NCI-H2107 treated with DMSO at 0.1 percent for 48 hours (cell line): ENCODE measurements at regions not wholly inside any gene's neighbourhood (a gene's known extent, or its start where the extent isn't known, plus 50 kb on each side); places are given as distances from the start of the nearest gene placed in this dataset.
"Not testable (repeated sequence)": the region's sequence is repeated elsewhere in the genome, so short reads cannot be mapped to it uniquely, and the experiment has no call there.

Experiments
- DNase-seq: peaks from one replicate; lab custom pipeline; 2025; ENCODE audit not compliant: unreplicated experiment; lab: John Stamatoyannopoulos, UW

DNA sequence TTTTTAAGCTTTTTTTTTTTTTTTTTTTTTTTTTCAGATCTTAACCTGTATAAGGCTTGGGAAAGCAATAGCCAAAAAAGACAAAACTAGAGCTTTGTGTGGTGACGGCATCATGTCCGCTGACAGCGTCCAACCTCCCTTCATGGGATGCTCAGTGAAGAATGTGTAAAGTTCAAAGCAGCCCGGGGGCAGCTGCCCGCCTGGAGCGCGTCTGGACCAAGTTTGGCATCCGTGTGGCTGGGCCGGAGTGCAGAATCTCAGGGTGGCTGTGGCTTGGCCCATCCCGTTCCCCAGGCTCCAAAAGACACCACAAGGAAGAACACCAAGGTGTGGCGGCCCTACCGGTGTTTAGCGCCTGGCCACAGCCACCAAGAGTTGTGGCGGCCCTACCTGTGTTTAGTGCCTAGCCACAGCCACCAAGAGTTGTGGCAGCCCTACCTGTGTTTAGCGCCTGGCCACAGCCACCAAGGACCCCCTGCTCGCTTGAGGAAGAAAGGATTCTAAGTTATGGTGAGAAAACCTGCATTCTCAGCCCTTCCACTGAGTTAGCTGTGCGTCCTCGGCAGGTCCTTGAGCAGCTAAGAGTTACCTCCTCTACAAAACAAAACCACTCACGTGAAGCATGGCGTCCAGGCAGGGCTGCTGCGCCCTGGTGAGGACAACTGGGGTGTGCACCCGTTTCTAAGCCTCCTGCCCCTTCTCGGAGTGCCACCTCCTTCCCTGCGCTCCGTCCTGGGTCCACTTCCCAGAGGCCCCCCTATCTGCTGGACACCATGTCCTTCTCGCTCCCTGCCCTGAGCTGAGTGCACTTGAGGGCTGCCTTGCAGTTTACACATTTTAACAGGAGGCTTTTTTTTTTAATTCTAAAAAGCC is 103.6 kb upstream of the SALL3 start:
- DNase-seq = no peak

DNA sequence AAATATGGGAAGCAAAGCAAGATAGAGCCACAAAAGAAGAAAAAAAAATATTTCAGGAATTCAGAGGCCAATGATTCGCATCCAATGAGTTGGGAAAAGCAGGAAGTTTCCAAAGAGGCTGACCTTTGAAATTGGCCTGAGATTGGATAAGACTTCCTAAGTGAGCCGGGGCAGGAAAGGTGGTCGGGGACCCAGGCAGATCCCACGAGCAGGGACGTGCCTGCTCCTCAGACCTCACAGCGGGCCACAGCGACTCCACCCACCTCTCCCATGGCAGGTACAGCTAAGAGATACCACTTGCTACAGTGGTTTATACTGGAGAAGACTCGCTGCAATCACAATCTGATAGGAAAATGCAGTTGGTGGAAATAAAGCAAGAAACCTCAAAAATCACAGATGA is 102.8 kb upstream of the SALL3 start:
- DNase-seq = no peak

DNA sequence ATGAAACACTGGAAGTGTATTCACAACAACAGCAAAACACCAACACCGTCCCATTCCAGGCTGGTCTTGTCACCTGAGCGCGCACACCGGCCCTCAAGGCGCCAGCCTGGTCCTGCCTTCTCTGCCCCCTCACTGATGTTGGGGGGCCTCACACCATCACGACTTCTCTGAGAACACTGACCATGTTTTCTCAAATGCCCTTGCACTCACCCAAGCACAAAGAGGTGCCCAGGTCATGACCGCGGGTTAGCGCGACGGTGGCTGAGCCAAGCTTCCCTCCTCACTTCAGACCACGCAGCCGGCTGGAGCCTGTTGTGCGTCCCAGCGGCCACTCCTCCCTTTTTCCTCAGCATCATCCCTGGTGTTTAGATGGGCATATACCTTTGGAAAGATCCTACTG is 101.3 kb upstream of the SALL3 start:
- DNase-seq = no peak

DNA sequence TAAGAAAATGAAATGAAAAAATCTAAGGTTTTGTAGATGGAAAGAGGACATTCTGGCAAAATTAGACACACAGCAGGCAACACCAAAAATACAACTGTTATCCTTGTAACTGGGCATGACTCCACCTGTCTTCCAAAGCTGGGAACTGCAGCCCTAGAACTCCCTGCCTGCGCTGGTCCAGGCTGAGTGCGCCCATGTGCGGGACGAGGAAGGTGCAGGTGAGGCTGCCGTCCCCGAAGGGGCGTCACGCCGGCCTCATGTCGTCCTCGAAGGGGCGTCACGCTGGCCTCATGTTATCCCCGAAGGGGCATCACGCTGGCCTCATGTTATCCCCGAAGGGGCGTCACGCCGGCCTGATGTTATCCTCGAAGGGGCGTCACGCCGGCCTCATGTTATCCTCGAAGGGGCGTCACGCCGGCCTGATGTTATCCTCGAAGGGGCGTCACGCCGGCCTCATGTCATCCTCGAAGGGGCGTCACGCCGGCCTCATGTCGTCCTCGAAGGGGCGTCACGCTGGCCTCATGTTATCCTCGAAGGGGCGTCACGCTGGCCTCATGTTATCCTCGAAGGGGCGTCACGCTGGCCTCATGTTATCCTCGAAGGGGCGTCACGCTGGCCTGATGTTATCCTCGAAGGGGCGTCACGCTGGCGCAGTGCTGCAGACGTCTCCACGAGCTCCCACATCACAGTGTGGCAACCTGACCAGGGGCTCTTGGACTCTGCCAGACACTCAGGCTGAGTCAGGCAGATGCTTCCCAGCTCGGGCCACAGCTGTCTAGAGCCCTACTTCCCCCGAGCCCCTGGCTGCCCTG is 100.3 kb upstream of the SALL3 start:
- DNase-seq = not testable (repeated sequence)

DNA sequence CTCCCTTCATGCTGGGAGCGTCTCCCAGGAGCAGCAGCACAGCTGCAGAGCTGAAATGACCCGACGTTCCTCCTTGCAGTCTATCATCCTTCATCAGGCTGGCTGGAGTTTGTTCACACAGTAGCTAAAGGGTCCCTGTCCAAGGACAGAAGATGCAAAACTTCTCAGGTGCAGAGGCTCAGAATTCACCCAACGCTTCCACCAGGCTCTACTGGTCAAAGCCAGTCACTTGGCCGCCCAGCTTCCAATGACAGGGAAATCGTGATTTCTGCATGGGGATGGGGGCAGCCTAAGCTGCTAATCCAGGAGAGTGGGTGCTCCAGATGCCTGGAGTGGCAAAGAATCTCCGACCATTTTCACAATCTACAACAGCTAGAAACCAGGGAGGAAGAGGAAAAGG is 97.0 kb upstream of the SALL3 start:
- no peak for DNase-seq

DNA sequence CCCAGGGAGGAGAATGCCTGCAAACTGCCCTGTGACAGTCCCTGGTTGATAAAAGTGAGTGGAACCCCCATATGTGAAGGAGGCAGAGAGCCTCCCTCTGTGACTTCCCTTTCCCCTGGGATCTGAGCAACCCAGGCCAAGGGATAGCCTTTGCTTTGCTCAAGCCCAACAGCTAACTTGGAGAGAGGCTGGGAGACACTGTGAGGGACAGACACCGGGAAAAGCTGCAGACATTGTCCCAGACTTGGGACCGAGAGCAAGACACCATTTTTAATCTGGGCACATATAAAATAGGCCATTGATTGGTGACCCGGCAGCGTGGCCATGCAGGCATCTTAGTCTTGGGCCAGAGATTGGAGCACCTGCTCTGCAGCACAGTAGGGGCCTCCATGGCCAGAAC is 96.1 kb upstream of the SALL3 start:
- no peak for DNase-seq

DNA sequence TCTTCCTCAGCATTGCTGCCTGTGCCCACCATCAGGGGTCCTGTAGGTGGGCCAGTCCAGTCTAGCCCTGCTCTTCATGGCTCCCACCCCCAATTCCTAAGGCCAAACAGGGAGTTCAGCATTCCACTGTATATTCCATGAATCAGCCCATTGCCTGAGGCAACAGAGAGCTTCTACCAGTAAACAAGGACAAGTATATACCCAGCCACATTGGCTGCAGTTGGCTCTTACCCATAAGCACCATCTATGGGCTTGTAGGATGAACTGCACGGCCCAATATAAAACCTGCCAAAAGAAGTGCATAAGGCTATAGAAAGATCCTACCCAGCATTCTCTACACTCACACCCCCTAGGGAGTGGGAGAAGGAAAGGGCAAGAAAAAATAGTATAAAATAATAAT is 95.1 kb upstream of the SALL3 start:
- no peak for DNase-seq

DNA sequence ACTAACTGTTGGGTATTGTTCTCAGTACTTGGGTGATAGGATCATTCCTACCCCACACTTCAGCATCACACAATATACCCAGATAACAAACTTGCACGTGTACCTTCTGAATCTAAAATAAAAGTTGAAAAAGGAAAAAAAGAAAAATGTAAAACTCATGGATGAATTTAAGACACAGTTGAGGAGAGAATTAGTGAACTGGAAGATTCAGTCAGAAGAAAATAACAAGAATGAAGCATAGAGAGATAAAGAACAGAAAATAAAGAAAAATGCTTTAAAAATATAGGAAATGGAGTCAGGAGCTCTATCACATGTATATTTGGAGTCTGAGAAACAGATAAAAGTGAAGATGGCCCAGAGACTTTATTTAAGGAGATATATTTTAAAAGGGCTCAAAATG is 90.4 kb upstream of the SALL3 start:
- DNase-seq = no peak

DNA sequence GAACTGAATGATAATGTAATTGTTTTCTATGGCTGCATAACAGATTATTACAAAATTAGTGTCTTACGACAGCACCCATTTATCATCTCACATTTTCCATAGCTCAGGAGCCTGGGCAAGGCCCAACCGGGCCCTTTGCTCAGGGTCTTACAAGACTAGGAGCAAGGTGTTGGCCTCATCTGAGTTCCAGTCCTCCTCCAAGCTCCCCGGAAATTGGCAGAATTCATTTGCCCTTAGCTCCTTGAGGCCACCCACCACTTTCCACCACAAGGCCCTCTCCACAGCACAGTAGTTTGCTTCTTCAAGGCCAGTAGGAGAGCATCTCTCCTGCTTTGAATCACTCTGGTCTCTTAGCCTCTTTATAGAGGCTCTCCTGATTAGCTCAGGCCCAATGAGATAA is 89.2 kb upstream of the SALL3 start:
- DNase-seq = no peak

DNA sequence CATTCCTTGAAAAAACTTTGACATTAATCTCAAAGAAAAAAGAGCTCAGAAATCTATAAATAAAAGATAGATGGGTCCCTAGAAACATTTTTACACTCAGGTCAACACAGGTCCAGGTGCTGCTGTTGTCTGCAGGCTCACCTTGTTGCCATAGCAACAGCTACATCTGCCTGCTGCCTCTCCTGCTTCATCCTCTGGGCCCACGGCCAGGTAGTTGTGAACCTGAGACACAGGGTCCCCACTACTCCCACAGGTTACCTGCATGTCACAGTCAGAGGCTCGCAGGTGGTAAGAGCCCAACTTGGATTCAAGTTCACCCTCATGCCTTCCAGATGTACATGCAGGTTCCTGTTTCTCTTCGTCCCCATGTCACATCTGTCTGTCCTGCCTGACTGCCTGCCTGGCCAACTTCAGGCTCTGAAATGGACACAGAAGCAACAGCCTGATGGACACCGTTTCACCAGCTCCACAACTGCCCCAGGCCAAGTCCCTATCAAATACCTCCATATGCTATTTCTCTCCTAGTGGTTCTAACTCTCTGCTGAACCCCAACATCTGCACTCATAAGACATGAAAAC is 88.3 kb upstream of the SALL3 start:
- no peak for DNase-seq

DNA sequence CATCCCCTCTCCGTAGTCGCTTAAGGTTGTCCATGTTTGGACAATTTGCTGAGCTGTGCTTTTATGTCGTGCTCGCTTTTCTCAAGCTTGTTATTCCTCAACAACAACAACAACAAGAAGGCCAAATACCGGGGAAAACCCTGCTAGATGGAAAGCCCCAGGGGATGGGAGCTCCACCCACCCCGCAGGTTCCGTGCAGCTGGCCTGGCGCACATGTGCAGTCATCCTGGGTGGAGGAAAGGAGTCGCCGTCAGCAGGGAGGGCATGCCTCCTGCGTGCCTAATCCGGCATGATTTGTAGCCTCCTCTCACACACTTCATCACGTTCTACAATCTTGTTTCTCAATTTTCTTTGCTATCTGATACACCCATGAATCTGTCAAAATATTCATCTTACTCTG is 87.4 kb upstream of the SALL3 start:
- DNase-seq = no peak

DNA sequence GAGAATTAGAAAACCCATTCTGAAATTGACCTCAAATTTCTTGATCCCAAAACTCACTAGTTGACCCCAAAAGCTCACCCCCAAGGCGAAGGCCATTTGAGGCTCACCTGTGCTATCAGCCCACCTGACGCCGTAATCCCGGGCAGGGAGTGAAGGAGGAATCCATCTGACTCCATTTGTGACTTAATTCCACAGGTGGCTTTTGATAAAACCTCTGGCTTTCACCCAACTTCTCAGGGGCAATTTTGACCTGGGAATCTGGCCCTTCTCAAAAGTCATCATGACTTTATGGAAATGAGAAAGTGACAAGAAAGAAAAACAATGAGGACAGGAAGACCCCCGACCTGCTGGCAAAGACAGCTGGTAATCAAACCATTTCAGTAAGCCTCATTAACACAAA is 86.9 kb upstream of the SALL3 start:
- no peak for DNase-seq

DNA sequence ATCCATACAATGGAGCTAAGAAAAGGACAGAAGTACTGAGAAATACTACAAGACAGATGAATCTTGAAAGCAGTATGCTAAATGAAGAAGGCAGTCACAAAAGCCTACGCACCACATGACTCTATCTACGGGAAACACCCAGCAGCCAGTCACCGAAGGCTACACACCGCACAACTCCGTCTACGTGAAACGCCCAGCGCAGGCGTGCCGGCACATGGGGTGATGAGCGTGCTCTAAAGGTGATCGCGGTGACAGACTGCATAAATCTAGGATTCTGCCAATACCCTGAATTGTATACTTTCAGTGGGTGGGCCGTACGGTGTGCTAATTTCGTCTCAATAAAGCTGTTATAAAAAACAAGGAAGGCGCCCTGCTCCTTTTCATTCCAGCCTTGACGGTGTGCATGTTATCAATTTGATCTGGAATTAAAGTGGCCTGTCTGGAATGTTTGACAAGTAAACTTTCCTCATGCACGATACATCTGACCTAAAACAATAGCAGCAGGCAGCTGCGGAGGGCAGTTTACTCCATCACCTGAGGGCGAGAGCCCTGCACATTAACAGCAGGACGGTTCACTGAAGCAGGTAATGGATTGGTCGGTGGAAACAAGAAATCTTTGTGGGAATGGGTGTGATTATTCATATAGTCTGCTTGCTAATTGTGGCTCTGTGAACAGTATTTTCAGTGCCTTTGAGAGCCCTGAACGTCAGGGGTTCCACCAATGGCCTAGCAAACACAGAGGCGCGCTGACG is 86.2 kb upstream of the SALL3 start:
- no peak for DNase-seq

DNA sequence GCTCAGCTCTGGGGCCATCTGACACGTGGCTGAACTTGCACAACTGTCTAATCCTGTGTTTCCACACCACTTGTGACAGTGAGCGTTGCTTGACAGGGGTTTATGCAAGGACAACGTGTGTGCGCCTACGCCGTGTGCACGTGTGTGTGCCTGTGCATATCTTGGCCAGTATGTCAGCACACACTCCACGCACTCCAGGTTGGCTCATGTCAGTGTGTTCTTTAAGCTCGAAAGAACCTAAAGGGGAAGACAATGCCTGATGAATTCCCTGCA is 85.6 kb upstream of the SALL3 start:
- DNase-seq = no peak

DNA sequence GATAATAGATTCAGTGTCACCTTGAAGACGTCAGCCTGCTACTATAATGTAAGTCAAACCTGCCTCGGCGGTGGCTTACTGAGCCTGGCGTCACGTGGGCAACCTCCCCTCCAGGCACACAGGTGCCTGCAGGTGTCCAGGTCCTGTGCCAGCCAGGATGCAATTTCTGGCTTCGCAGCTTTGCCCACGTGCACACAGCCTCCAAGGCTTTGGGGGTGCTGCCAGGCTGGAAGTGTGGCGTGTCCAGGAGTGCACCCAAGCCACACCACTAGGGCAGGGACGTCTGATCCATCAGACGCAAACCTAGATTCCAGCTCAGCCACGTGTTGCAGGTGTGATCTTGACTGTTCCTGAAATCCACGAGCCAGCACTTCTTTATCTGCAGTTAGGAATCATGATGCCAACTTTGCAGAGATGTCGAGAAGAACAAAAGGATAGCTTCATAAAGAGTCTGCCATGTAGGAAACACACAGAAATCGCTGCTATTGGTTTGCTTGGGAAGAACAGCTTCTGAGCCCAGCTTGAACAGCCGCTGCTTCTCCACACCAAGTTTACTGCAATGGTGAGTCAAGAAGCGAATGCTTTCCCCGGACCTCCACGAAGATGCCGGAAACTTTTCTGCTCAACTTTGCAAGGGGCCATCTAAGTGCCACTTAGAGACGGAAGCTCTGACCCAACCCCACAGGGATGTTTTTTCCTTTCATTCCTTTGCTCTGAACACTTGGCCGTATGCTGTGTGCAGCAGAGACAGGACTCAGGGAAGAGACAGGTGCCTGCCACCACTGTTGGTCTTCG is 84.2 kb upstream of the SALL3 start:
- no peak for DNase-seq

DNA sequence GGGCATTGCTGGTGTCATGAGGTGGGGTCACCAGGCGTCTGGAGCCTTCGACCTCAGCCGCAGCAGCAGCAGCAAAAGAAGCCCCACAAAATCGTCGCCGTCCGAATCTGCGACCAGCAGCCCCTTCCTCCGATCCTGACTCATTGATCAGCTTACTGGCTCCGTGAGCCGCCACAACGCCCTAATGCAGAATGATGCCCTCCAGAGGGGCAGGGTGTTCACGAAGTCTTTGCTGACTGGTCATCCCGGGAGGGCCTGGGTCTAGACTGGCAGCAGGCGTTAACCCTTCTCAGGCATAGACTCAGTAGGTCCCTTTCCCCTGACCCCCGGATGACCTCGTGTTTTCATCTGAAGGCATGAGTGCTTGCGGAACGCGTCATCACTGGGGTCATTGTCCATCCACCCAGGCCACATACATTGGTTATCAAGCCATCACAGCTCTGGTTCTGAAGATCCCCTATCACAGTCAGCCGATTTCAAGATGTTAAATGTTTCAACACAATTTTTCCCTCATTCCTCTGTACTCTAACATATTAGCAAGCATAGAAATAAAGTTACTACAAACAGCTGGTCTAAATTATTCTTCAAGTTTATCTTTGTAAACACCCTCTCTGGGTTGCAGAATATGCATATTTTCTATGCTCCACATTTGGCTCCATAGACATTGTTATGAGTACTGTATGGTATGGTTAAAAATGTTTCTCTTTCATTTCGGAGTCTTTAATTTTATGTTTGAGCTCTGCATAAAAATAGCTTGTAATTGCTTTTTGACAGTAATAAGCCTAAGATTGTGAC is 83.3 kb upstream of the SALL3 start:
- DNase-seq = no peak

DNA sequence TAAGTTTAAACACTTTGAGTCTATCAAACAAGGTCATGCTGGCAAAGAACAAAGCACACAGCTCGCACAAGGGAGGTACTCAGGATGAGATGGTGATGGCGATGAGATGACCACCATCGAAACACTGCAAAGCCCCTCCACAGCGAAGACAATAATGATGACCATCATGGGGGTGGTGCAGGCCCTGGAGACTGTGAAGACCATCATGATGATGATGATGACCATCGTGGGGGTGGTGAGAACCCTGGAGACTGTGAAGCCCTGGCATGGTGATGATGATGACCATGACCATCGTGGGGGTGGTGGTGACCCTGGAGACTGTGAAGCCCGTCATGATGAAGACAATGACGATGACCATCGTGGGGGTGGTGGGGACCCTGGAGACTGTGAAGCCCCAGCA is 81.6 kb upstream of the SALL3 start:
- DNase-seq = no peak

DNA sequence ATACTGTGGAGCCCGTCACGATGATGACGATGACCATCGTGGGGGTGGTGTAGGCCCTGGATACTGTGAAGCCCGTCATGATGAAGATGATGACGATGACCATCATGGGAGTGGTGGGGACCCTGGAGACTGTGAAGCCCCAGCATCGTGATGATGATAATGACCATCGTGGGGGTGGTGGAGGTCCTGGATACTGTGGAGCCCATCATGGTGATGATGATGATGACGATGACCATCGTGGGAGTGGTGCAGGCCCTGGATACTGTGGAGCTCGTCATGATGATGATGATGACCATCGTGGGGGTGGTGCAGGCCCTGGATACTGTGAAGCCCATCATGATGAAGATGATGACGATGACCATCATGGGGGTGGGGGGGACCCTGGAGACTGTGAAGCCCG is 81.0 kb upstream of the SALL3 start:
- DNase-seq = no peak

DNA sequence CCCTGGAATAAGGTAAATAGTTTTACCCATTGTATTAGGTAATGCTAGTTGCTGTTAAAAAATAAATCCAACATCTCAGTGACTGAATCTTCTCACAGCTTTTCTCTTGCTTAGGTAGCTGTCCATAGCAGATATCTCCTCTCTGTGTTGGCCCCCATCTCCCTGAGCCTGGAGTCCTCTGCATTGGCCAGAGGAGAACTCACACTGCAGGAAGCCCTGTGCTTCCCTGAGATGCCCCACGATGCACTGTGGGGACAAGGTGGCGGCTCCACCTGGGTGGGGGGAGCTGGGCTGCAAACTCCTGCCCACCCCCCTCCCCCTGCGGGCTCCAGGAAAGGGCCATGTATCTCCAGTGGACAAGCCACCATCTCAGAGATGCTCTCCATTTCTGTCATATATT is 80.4 kb upstream of the SALL3 start:
- no peak for DNase-seq
